A673 (cell line): ENCODE measurements at regions not wholly inside any gene's neighbourhood (a gene's known extent, or its start where the extent isn't known, plus 50 kb on each side); places are given as distances from the start of the nearest gene placed in this dataset.

ENCODE experiments used
- BruUV-seq: library from RNA; stranded (reverse); fragments of 400-500 nt; replicated peaks from 2 replicates; lab custom pipeline; 2021; lab: Mats Ljungman, UMichigan
- CTCF ChIA-PET: fragments of 300-600 bp; sonication (Branson Sonifier 250); formaldehyde crosslinking; loops from one replicate; lab custom pipeline; 2022; ENCODE audit warnings: antibody characterized with exemption; lab: Charles Lee
- POLR2A ChIA-PET: fragments of 300-600 bp; sonication (Branson Sonifier 250); formaldehyde crosslinking; loops from one replicate; lab custom pipeline; 2022; ENCODE audit warnings: antibody characterized with exemption; ENCODE audit not compliant: low non-redundant PET; lab: Charles Lee
- DNase-seq: peaks from one replicate; pipeline ENCODE4 v3.0.0-alpha.2; 2015; ENCODE audit warnings: low spot score
- H3K27ac ChIP-seq: fragments of 200-600 bp; sonication (generic); 2 replicates; pipeline ENCODE4 v1.5.1; 2016; ENCODE audit warnings: mixed run types, low read depth, mild to moderate bottlenecking, mixed read lengths, antibody characterized with exemption, low read length; ENCODE audit not compliant: poor library complexity, severe bottlenecking
- H3K27me3 ChIP-seq: fragments of 200-600 bp; sonication (generic); replicated peaks from 2 replicates; pipeline ENCODE4 v1.6.1; 2017; ENCODE audit warnings: mixed run types, low read depth, mild to moderate bottlenecking, mixed read lengths, antibody characterized with exemption, low read length; ENCODE audit not compliant: insufficient read depth, poor library complexity
- H3K36me3 ChIP-seq: fragments of 200-600 bp; sonication (generic); 2 replicates; pipeline ENCODE4 v1.6.1; 2016; ENCODE audit warnings: mixed run types, mild to moderate bottlenecking, mixed read lengths, antibody characterized with exemption, low read length; ENCODE audit not compliant: insufficient read depth, poor library complexity, severe bottlenecking
- H3K4me1 ChIP-seq: fragments of 200-600 bp; sonication (generic); 2 replicates; pipeline ENCODE4 v1.6.1; 2017; ENCODE audit warnings: mixed run types, mild to moderate bottlenecking, mixed read lengths, antibody characterized with exemption, low read length; ENCODE audit not compliant: insufficient read depth, poor library complexity, severe bottlenecking
- H3K4me3 ChIP-seq: fragments of 200-600 bp; sonication (generic); 2 replicates; pipeline ENCODE4 v1.5.1; 2016; ENCODE audit warnings: low read depth, mixed run types, mild to moderate bottlenecking, mixed read lengths, low read length; ENCODE audit not compliant: poor library complexity, severe bottlenecking
- H3K9me3 ChIP-seq: fragments of 200-600 bp; sonication (generic); 2 replicates; pipeline ENCODE4 v1.6.1; 2016; ENCODE audit warnings: mixed run types, low read depth, mild to moderate bottlenecking, mixed read lengths, antibody characterized with exemption, low read length; ENCODE audit not compliant: poor library complexity, severe bottlenecking
- CTCF ChIP-seq: fragments of 300-800, 200-600 bp; sonication (generic); conservative IDR thresholded peaks from 2 replicates; pipeline ENCODE4 v1.5.1; 2017; ENCODE audit warnings: low read depth, mild to moderate bottlenecking, antibody characterized with exemption, low read length, moderate library complexity, mixed read lengths
- EZH2 ChIP-seq: fragments of 200-600 bp; sonication (generic); IDR thresholded peaks from 2 replicates; pipeline ENCODE4 v1.6.1; 2017; ENCODE audit warnings: borderline replicate concordance, low read depth, mild to moderate bottlenecking, mixed read lengths, antibody characterized with exemption, low read length; ENCODE audit not compliant: poor library complexity, severe bottlenecking
- intact Hi-C: fragments of 100-400 bp; cut with micrococcal nuclease; formaldehyde crosslinking; loops from one replicate; pipeline ENCODE4 v1.10.0; 2022; ENCODE audit not compliant: unreplicated experiment

GRCh38 chr3:106249981-106250380 lies 381.2 kb upstream of the CBLB start:
- ChIA-PET CTCF (no interaction called here), POLR2A (no interaction called here)
- Histone ChIP-seq H3K27me3 (no peaks in the 10 kb centered on the region), H3K27ac (no peak overlapping the region), H3K4me3 (no peak overlapping the region), H3K4me1 (no peaks in the 10 kb centered on the region), H3K9me3 (no peaks in the 10 kb centered on the region), H3K36me3 (no peaks in the 10 kb centered on the region)
- TF ChIP-seq EZH2 (no peak), CTCF (no peak)
- BruUV-seq: no TSS peak
- no peak for DNase-seq
- intact Hi-C loops: no loop called here

DNA sequence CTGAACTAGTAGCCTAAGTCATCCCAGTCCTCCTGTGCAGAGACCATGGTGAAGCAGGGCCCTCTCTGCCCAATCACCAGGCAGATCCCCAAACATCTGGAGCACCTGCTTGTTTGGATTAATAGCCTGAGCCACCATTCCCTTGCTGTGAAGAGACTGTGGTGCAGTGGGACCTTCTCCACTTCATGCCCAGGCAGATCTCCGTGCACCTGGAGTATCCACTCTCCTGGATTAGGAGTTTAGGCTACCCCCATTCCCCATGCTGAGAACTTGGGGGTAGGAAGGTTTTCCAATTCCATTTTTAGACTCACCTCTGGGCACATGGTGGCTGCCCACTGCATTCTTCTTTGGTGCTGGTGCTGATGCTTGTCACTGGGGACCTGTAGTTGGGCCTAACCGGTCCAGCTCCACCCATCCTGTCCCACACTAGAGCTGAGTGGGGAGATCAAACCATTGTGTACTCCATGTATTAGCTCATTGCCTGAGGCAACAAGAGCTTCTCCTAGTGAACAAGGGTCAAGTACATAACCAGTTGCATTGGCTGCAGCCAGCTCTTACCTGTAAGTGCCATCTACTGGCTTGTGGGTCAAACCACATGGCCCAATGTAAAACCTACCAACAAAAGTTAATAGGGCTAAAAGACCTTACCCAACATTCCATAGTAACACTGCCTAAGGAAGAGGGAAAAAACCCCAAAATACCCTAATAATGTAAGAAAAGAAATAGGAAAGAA lies 382.5 kb upstream of the CBLB start:
- BruUV-seq: no TSS peak
- POLR2A ChIA-PET: no interaction called here
- H3K4me3 ChIP-seq: no peak overlapping the region
- intact Hi-C loops: no loop called here
- no peak for TF ChIP-seq CTCF
- no peak for TF ChIP-seq EZH2
- H3K27me3 ChIP-seq: no peaks in the 10 kb centered on the region
- CTCF ChIA-PET: no interaction called here
- no peak for DNase-seq
- no peaks in the 10 kb centered on the region for H3K36me3 ChIP-seq
- no peaks in the 10 kb centered on the region for H3K9me3 ChIP-seq
- H3K4me1 ChIP-seq: no peaks in the 10 kb centered on the region
- no peak overlapping the region for H3K27ac ChIP-seq

GRCh38 chr3:106255870-106256248 lies 387.0 kb upstream of the CBLB start:
- BruUV-seq: no TSS peak
- ChIA-PET CTCF (no interaction called here), POLR2A (no interaction called here)

More at GRCh38 chr3:106255870-106256248, 387.0 kb upstream of the CBLB start:
- intact Hi-C loops: no loop called here
- TF ChIP-seq EZH2 (no peak), CTCF (no peak)
- no peaks in the 10 kb centered on the region for H3K27me3 ChIP-seq
- DNase-seq: no peak
- no peak overlapping the region for H3K4me3 ChIP-seq
- no peaks in the 10 kb centered on the region for H3K4me1 ChIP-seq
- no peaks in the 10 kb centered on the region for H3K36me3 ChIP-seq
- no peaks in the 10 kb centered on the region for H3K9me3 ChIP-seq
- H3K27ac ChIP-seq: no peak overlapping the region
